PFSK-1 (cell line): ENCODE measurements at regions not wholly inside any gene's neighbourhood (a gene's known extent, or its start where the extent isn't known, plus 50 kb on each side); places are given as distances from the start of the nearest gene placed in this dataset.

Experiments used
- FOXP2 ChIP-seq: optimal IDR thresholded peaks from 2 replicates; pipeline ENCODE3; 2011; ENCODE audit warnings: borderline replicate concordance, control low read depth, inconsistent platforms; ENCODE audit not compliant: insufficient read depth; ENCODE audit errors: extremely low read length, extremely low read depth
- POLR2AphosphoS5 ChIP-seq: IDR thresholded peaks from 2 replicates; pipeline ENCODE4 v1.6.1; 2012; ENCODE audit warnings: low read depth, mild to moderate bottlenecking, control low read depth, low read length, moderate library complexity
- SIN3A ChIP-seq: IDR thresholded peaks from 2 replicates; pipeline ENCODE4 v1.6.1; 2012; ENCODE audit warnings: mild to moderate bottlenecking, low read length, moderate library complexity, borderline replicate concordance; ENCODE audit not compliant: insufficient read depth
- TAF1 ChIP-seq: IDR thresholded peaks from 2 replicates; pipeline ENCODE4 v1.6.1; 2012; ENCODE audit warnings: low read length, control low read depth, borderline replicate concordance; ENCODE audit not compliant: insufficient read depth
- TF ChIP-seq, protein P1 (sequence below), 2 experiments: IDR thresholded peaks; 2 replicates each; pipeline versions ENCODE4 v1.6.1 to v1.8.0; 2011 to 2012; ENCODE audit warnings: low read depth in 2 of 2, low read length in 2 of 2, control low read depth in 1 of 2, inconsistent platforms in 1 of 2, mild to moderate bottlenecking in 1 of 2, moderate library complexity in 1 of 2; ENCODE audit not compliant: insufficient read depth in 1 of 2

DNA sequence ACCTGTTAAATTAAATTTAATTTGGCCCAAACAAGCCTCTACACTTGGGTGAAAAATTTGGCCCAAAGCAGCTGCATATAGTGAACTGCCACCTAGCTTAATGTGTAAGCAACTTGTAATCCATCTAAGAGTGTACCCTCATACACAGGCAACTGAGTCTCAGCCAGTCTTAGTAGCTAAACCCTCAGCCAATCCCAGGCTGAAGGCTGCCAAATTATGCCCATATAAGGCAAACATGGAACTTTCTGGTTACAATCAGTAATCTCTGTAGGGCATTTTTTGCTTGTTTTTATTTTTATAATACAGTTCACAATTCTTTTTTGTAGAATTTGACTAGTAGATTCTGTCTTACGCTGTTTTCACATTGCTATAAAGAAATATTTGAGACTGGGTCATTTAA is 958.7 kb downstream of the FSCB start:
- TF ChIP-seq SIN3A (no peak), POLR2AphosphoS5 (no peak), TAF1 (no peak), FOXP2 (no peak)
- TF ChIP-seq, protein P1, sequence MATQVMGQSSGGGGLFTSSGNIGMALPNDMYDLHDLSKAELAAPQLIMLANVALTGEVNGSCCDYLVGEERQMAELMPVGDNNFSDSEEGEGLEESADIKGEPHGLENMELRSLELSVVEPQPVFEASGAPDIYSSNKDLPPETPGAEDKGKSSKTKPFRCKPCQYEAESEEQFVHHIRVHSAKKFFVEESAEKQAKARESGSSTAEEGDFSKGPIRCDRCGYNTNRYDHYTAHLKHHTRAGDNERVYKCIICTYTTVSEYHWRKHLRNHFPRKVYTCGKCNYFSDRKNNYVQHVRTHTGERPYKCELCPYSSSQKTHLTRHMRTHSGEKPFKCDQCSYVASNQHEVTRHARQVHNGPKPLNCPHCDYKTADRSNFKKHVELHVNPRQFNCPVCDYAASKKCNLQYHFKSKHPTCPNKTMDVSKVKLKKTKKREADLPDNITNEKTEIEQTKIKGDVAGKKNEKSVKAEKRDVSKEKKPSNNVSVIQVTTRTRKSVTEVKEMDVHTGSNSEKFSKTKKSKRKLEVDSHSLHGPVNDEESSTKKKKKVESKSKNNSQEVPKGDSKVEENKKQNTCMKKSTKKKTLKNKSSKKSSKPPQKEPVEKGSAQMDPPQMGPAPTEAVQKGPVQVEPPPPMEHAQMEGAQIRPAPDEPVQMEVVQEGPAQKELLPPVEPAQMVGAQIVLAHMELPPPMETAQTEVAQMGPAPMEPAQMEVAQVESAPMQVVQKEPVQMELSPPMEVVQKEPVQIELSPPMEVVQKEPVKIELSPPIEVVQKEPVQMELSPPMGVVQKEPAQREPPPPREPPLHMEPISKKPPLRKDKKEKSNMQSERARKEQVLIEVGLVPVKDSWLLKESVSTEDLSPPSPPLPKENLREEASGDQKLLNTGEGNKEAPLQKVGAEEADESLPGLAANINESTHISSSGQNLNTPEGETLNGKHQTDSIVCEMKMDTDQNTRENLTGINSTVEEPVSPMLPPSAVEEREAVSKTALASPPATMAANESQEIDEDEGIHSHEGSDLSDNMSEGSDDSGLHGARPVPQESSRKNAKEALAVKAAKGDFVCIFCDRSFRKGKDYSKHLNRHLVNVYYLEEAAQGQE (IDR thresholded peaks at IDR 0.05; ENCODE audit: insufficient read depth in 1 of 2, low read depth in 2 of 2, low read length in 2 of 2) = no peak

DNA sequence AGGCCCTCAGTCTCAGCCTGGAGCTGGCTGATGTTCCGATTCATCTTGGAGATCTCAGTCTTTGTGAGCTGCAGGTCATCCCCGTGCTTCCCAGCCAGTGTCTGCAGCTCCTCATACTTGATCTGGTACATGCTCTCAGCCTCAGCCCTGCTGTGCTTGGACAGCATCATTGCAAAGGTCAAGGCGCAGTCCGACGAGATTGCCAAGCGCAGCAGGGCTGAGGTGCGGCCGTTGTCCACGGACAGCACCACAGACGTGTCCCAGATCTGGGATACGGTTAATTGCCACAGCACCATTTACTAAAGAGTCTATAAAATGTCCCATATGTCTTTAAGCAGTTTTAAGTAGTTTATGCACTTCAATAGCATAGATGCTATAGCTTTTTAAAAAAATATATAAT is 965.7 kb downstream of the FSCB start:
- TF ChIP-seq POLR2AphosphoS5 = no peak
- no peak for TF ChIP-seq TAF1
- TF ChIP-seq, protein P1 (IDR thresholded peaks at IDR 0.05; ENCODE audit: insufficient read depth in 1 of 2, low read depth in 2 of 2, low read length in 2 of 2) = no peak
- no peak for TF ChIP-seq FOXP2
- no peak for TF ChIP-seq SIN3A

DNA sequence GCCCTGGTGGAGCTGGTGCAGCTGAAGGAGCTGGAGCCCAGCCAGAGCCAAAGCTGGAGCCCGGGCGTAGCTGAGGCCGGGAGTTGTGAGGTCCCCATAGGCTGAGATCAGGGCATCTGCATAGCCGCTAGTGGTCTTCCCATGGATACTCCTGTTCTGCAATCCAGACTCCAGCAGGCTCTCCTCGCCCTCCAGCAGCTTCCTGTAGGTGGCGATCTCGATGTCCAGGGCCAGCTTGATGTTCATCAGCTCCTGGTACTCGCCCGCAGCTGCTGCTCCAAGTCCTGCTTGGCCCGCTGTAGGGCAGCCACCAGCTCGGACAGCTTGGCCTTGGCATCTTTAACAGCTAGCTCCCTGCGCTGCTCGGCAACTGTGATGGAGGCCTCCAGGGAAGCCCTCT is 966.1 kb downstream of the FSCB start:
- TF ChIP-seq FOXP2 (no peak), SIN3A (no peak), TAF1 (no peak), POLR2AphosphoS5 (no peak)
- TF ChIP-seq, protein P1 (IDR thresholded peaks at IDR 0.05; ENCODE audit: insufficient read depth in 1 of 2, low read depth in 2 of 2, low read length in 2 of 2) = no peak

DNA sequence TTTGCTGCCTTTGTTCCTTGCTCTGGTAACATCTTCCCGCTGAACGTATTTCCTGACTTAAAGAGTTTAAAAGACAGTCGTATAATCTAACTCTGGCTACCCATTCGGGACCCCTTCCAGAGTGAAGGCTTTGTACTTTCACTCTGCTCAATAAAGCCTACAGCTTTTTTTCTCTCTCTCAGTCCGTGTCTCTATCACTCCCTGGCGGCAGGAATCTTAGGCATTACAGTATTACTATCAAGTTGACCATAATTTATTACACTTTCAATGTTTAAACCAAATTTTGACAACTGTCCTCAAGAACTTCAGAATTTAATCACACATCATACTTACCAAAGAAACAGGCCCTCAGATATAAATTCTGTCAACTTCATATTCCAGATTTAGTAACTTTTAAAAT is 967.9 kb downstream of the FSCB start:
- no peak for TF ChIP-seq TAF1

DNA sequence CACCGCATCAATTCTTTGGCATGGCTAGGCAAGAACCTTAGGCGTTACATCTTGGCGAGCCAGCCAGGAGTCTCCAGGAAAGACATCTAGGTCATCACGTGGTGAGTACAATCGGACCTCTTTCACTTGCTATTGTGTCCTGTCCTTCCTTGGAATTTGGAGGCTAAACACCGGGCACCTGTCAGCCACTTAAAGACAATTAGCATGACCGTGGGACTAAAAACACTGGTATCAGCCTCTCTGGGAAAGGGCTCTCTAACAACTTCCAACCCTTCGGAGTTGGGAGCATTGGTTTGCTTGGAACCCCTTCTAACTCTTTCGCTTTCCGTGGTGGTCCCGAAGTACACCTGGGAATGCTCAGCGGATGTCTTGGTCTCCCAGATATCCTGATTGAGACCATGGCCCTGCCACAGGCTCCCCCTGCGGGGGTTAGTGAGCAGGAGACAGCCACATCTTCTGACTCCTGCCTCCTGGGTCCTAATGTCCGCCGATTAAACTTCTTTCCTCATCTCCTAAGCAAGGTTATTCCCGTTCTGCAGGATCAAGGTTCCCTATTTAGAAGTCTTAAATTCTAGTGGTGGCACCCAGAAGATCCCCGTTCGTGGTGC is 971.7 kb downstream of the FSCB start:
- TF ChIP-seq, protein P1 (IDR thresholded peaks at IDR 0.05; ENCODE audit: insufficient read depth in 1 of 2, low read depth in 2 of 2, low read length in 2 of 2) = no peak
- TF ChIP-seq TAF1 (no peak), SIN3A (no peak), POLR2AphosphoS5 (no peak), FOXP2 (no peak)
